SK-N-SH (cell line): ENCODE measurements at regions not wholly inside any gene's neighbourhood (a gene's known extent, or its start where the extent isn't known, plus 50 kb on each side); places are given as distances from the start of the nearest gene placed in this dataset.

ENCODE experiments used
- CTCF ChIP-seq: fragments of 200-600 bp; sonication (generic); IDR thresholded peaks from 2 replicates; pipeline ENCODE4 v1.6.1; 2017; ENCODE audit warnings: antibody characterized with exemption, mild to moderate bottlenecking, moderate library complexity
- JUND ChIP-seq: IDR thresholded peaks from 2 replicates; pipeline ENCODE4 v1.4.0; 2012
- MXI1 ChIP-seq: IDR thresholded peaks from 2 replicates; pipeline ENCODE4 v1.6.1; 2012; ENCODE audit warnings: mild to moderate bottlenecking, low read depth, low read length, improper control_type of control experiment
- REST ChIP-seq: IDR thresholded peaks from 2 replicates; pipeline ENCODE4 v1.6.1; 2012; ENCODE audit warnings: mild to moderate bottlenecking, low read depth, low read length, moderate library complexity
- SMC3 ChIP-seq: IDR thresholded peaks from 2 replicates; pipeline ENCODE4 v1.6.1; 2012; ENCODE audit warnings: low read depth, low read length, improper control_type of control experiment

- no peak for TF ChIP-seq REST
- no peak for TF ChIP-seq CTCF
- TF ChIP-seq JUND = no peak
- TF ChIP-seq SMC3 = no peak
- TF ChIP-seq MXI1 = no peak
These were observed 54.4 kb upstream of the FAM89A start for GRCh38 chr1:231094421-231094820.
